SK-N-SH treated with all-trans-retinoic acid at 6 μM for 48 hours (cell line): ENCODE measurements at regions not wholly inside any gene's neighbourhood (a gene's known extent, or its start where the extent isn't known, plus 50 kb on each side); places are given as distances from the start of the nearest gene placed in this dataset.

Experiments used
- ATAC-seq: fragments of 200-7000 bp; cut with Tn5 transposase; 3 replicates; pipeline ENCODE4 v1.9.1; 2020; ENCODE audit warnings: mild to moderate bottlenecking, moderate library complexity
- BACH2 ChIP-seq: fragments of 250-450 bp; sonication (Bioruptor Pico); IDR thresholded peaks from 2 replicates; pipeline ENCODE4 v1.9.0; 2021; ENCODE audit warnings: mild to moderate bottlenecking, borderline replicate concordance
- CSDC2 ChIP-seq: fragments of 250-450 bp; sonication (Bioruptor Pico); IDR thresholded peaks from 2 replicates; pipeline ENCODE4 v1.5.0; 2020; ENCODE audit warnings: mild to moderate bottlenecking, moderate library complexity
- CSRNP3 ChIP-seq: fragments of 250-450 bp; sonication (Bioruptor Pico); IDR thresholded peaks from 2 replicates; pipeline ENCODE4 v1.5.1; 2021; ENCODE audit warnings: mild to moderate bottlenecking, moderate library complexity
- ESRRG ChIP-seq: fragments of 250-450 bp; sonication (Bioruptor Pico); IDR thresholded peaks from 2 replicates; pipeline ENCODE4 v1.6.1; 2021; ENCODE audit warnings: mild to moderate bottlenecking
- GLIS3 ChIP-seq: fragments of 250-450 bp; sonication (Bioruptor Pico); IDR thresholded peaks from 2 replicates; pipeline ENCODE4 v1.5.0; 2020; ENCODE audit warnings: mild to moderate bottlenecking, moderate library complexity
- OSR1 ChIP-seq: fragments of 250-450 bp; sonication (Bioruptor Pico); IDR thresholded peaks from 2 replicates; pipeline ENCODE4 v1.8.0; 2022; ENCODE audit warnings: moderate library complexity, mild to moderate bottlenecking, inconsistent platforms
- POU6F1 ChIP-seq: fragments of 250-450 bp; sonication (Bioruptor Pico); IDR thresholded peaks from 2 replicates; pipeline ENCODE4 v1.8.0; 2021; ENCODE audit warnings: low read depth, mild to moderate bottlenecking, moderate library complexity, borderline replicate concordance
- PPARA ChIP-seq: fragments of 250-450 bp; sonication (Bioruptor Pico); IDR thresholded peaks from 2 replicates; pipeline ENCODE4 v1.5.0; 2020; ENCODE audit warnings: mild to moderate bottlenecking, borderline replicate concordance
- RARB ChIP-seq: fragments of 250-450 bp; sonication (Bioruptor Pico); IDR thresholded peaks from 2 replicates; pipeline ENCODE4 v1.8.0; 2021; ENCODE audit warnings: mild to moderate bottlenecking, moderate library complexity
- SNAI2 ChIP-seq: fragments of 250-450 bp; sonication (Bioruptor Pico); IDR thresholded peaks from 2 replicates; pipeline ENCODE4 v1.5.0; 2020; ENCODE audit warnings: mild to moderate bottlenecking, moderate library complexity
- TCF4 ChIP-seq: fragments of 250-450 bp; sonication (Bioruptor Pico); IDR thresholded peaks from 2 replicates; pipeline ENCODE4 v1.8.0; 2021; ENCODE audit warnings: mild to moderate bottlenecking, moderate library complexity, borderline replicate concordance
- ZC3H10 ChIP-seq: fragments of 250-450 bp; sonication (Bioruptor Pico); IDR thresholded peaks from 2 replicates; pipeline ENCODE4 v1.5.1; 2021; ENCODE audit warnings: mild to moderate bottlenecking, moderate library complexity
- ZFP30 ChIP-seq: fragments of 450-650 bp; formaldehyde crosslinking; IDR thresholded peaks from 2 replicates; pipeline ENCODE4 v1.5.0; 2022; ENCODE audit warnings: mild to moderate bottlenecking, moderate library complexity
- ZNF565 ChIP-seq: fragments of 450-650 bp; formaldehyde crosslinking; conservative IDR thresholded peaks from 2 replicates; pipeline ENCODE4 v1.5.0; 2020; ENCODE audit warnings: low read depth, mild to moderate bottlenecking, moderate library complexity
- ZNF70 ChIP-seq: fragments of 450-650 bp; formaldehyde crosslinking; IDR thresholded peaks from 2 replicates; pipeline ENCODE4 v1.5.0; 2020; ENCODE audit warnings: mild to moderate bottlenecking, moderate library complexity
- TF ChIP-seq, protein P1 (sequence below): fragments of 250-450 bp; sonication (Bioruptor Pico); IDR thresholded peaks from 2 replicates; pipeline ENCODE4 v1.5.0; 2020; ENCODE audit warnings: mild to moderate bottlenecking, moderate library complexity
- TF ChIP-seq, protein P2 (sequence below): fragments of 250-450 bp; sonication (Bioruptor Pico); IDR thresholded peaks from 2 replicates; pipeline ENCODE4 v1.5.1; 2020; ENCODE audit warnings: low read depth, mild to moderate bottlenecking, moderate library complexity
- TF ChIP-seq, protein P3 (sequence below): fragments of 250-450 bp; sonication (Bioruptor Pico); IDR thresholded peaks from 2 replicates; pipeline ENCODE4 v1.8.0; 2020; ENCODE audit warnings: mild to moderate bottlenecking, moderate library complexity, borderline replicate concordance

DNA sequence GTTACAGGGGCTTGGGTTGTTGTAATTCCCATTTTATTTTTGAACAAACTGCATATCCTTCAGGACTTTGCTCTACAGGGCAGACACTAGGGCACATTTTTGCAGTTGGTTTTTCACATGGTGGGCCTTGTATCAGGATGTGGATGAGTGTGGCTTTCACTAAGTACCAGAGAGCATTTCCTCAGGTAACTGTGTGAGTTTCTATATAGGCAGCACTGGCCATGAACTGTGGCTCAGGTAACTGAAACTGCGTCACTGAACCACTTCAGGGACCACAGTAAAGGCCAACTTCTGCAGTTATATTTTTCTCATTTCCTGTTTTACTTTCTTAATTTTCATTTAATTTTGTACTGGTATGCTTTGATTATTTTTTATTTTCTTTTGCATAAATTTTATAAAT is 166.5 kb downstream of the ZNF486 start (continued):
- TF ChIP-seq, protein P1, sequence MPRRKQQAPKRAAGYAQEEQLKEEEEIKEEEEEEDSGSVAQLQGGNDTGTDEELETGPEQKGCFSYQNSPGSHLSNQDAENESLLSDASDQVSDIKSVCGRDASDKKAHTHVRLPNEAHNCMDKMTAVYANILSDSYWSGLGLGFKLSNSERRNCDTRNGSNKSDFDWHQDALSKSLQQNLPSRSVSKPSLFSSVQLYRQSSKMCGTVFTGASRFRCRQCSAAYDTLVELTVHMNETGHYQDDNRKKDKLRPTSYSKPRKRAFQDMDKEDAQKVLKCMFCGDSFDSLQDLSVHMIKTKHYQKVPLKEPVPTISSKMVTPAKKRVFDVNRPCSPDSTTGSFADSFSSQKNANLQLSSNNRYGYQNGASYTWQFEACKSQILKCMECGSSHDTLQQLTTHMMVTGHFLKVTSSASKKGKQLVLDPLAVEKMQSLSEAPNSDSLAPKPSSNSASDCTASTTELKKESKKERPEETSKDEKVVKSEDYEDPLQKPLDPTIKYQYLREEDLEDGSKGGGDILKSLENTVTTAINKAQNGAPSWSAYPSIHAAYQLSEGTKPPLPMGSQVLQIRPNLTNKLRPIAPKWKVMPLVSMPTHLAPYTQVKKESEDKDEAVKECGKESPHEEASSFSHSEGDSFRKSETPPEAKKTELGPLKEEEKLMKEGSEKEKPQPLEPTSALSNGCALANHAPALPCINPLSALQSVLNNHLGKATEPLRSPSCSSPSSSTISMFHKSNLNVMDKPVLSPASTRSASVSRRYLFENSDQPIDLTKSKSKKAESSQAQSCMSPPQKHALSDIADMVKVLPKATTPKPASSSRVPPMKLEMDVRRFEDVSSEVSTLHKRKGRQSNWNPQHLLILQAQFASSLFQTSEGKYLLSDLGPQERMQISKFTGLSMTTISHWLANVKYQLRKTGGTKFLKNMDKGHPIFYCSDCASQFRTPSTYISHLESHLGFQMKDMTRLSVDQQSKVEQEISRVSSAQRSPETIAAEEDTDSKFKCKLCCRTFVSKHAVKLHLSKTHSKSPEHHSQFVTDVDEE (CRISPR knock-in tag) = no peak
- TF ChIP-seq CSDC2 (CRISPR knock-in tag) = no peak
- TF ChIP-seq ZFP30 (CRISPR knock-in tag) = no peak
- TF ChIP-seq GLIS3 (CRISPR knock-in tag) = no peak
- no peak for TF ChIP-seq ESRRG
- TF ChIP-seq BACH2 (CRISPR knock-in tag) = no peak
- no peak for TF ChIP-seq ZNF70 (CRISPR knock-in tag)

GRCh38 chr19:20325151-20325550 is 158.1 kb downstream of the ZNF486 start:
- TF ChIP-seq ZNF565 (CRISPR knock-in tag) (no peak), OSR1 (CRISPR knock-in tag) (no peak), SNAI2 (CRISPR knock-in tag) (no peak), ZC3H10 (CRISPR knock-in tag) (no peak), CSDC2 (CRISPR knock-in tag) (no peak), POU6F1 (CRISPR knock-in tag) (no peak), BACH2 (CRISPR knock-in tag) (no peak), TCF4 (CRISPR knock-in tag) (no peak), GLIS3 (CRISPR knock-in tag) (no peak), CSRNP3 (CRISPR knock-in tag) (no peak), ZFP30 (CRISPR knock-in tag) (no peak), RARB (CRISPR knock-in tag) (no peak), PPARA (no peak)
- TF ChIP-seq, protein P1 (CRISPR knock-in tag) = no peak
- TF ChIP-seq, protein P2, sequence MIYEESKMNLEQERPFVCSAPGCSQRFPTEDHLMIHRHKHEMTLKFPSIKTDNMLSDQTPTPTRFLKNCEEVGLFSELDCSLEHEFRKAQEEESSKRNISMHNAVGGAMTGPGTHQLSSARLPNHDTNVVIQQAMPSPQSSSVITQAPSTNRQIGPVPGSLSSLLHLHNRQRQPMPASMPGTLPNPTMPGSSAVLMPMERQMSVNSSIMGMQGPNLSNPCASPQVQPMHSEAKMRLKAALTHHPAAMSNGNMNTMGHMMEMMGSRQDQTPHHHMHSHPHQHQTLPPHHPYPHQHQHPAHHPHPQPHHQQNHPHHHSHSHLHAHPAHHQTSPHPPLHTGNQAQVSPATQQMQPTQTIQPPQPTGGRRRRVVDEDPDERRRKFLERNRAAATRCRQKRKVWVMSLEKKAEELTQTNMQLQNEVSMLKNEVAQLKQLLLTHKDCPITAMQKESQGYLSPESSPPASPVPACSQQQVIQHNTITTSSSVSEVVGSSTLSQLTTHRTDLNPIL (CRISPR knock-in tag) = no peak
- TF ChIP-seq, protein P3, sequence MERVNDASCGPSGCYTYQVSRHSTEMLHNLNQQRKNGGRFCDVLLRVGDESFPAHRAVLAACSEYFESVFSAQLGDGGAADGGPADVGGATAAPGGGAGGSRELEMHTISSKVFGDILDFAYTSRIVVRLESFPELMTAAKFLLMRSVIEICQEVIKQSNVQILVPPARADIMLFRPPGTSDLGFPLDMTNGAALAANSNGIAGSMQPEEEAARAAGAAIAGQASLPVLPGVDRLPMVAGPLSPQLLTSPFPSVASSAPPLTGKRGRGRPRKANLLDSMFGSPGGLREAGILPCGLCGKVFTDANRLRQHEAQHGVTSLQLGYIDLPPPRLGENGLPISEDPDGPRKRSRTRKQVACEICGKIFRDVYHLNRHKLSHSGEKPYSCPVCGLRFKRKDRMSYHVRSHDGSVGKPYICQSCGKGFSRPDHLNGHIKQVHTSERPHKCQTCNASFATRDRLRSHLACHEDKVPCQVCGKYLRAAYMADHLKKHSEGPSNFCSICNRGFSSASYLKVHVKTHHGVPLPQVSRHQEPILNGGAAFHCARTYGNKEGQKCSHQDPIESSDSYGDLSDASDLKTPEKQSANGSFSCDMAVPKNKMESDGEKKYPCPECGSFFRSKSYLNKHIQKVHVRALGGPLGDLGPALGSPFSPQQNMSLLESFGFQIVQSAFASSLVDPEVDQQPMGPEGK (CRISPR knock-in tag) = no peak
- TF ChIP-seq, all 23 proteins: peak for 0
- no peak for ATAC-seq
